H1 (cell line): ENCODE measurements at regions not wholly inside any gene's neighbourhood (a gene's known extent, or its start where the extent isn't known, plus 50 kb on each side); places are given as distances from the start of the nearest gene placed in this dataset.

Experiments
- BACH1 ChIP-seq: IDR thresholded peaks from 2 replicates; pipeline ENCODE4 v1.6.1; 2012; ENCODE audit warnings: low read length, improper control_type of control experiment
- BRCA1 ChIP-seq: IDR thresholded peaks from 2 replicates; pipeline ENCODE4 v1.6.1; 2012; ENCODE audit warnings: low read depth, low read length, improper control_type of control experiment
- CBX5 ChIP-seq: fragments of 300-800, 300-1000 bp; sonication (generic); IDR thresholded peaks from 2 replicates; pipeline ENCODE4 v1.7.1; 2016; ENCODE audit warnings: antibody characterized with exemption, low read length, low read depth
- CEBPB ChIP-seq: IDR thresholded peaks from 2 replicates; pipeline ENCODE4 v1.6.1; 2012; ENCODE audit warnings: low read depth, low read length
- CHD7 ChIP-seq: fragments of 300-600 bp; sonication (generic); IDR thresholded peaks from 2 replicates; pipeline ENCODE4 v1.7.1; 2012; ENCODE audit warnings: low read length, moderate library complexity, mild to moderate bottlenecking, inconsistent platforms; ENCODE audit not compliant: insufficient replicate concordance
- JUN ChIP-seq: IDR thresholded peaks from 2 replicates; pipeline ENCODE4 v1.6.1; 2011; ENCODE audit warnings: low read depth, mild to moderate bottlenecking, improper control_type of control experiment, low read length
- KDM5A ChIP-seq: fragments of 200-600 bp; IDR thresholded peaks from 2 replicates; pipeline ENCODE4 v1.7.1; 2012; ENCODE audit warnings: mild to moderate bottlenecking, low read length, inconsistent platforms, mixed read lengths
- NRF1 ChIP-seq: IDR thresholded peaks from 2 replicates; pipeline ENCODE4 v1.6.1; 2011; ENCODE audit warnings: mild to moderate bottlenecking, low read depth, low read length, improper control_type of control experiment
- RFX5 ChIP-seq: IDR thresholded peaks from 2 replicates; pipeline ENCODE4 v1.6.1; 2011; ENCODE audit warnings: low read depth, low read length, improper control_type of control experiment, borderline replicate concordance
- SIX5 ChIP-seq: IDR thresholded peaks from 2 replicates; pipeline ENCODE4 v1.6.1; 2011; ENCODE audit warnings: mild to moderate bottlenecking, low read depth, low read length
- SUZ12 ChIP-seq: fragments of 200-600 bp; sonication (generic); IDR thresholded peaks from 2 replicates; pipeline ENCODE4 v1.6.1; 2012; ENCODE audit warnings: mild to moderate bottlenecking, inconsistent platforms, low read length, moderate library complexity, mixed read lengths

GRCh38 chr14:84926656-84927055, 603.3 kb upstream of the FLRT2 start (continued):
- TF ChIP-seq CHD7 (no peak), CEBPB (no peak), NRF1 (no peak), JUN (no peak), CBX5 (no peak), BRCA1 (no peak), SIX5 (no peak), BACH1 (no peak), SUZ12 (no peak), RFX5 (no peak), KDM5A (no peak)
